ENCODE measurements at regions not wholly inside any gene's neighbourhood (a gene's known extent, or its start where the extent isn't known, plus 50 kb on each side); places are given as distances from the start of the nearest gene placed in this dataset.

- H3K4me3 ChIP-seq = no peak overlapping the region
- DNase-seq (no peak), ATAC-seq (no peak), FAIRE-seq (peak; percentile 53)
- H3K27ac ChIP-seq = no peak overlapping the region
- no peaks in the 10 kb centered on the region for H3K9me3 ChIP-seq
- no peaks in the 10 kb centered on the region for H3K36me3 ChIP-seq
- no peaks in the 10 kb centered on the region for H3K27me3 ChIP-seq
- intact Hi-C loops (cut with DNase I) = no loop called here
- H3K4me1 ChIP-seq = no peaks in the 10 kb centered on the region
- TF ChIP-seq CTCF (IDR thresholded peaks at IDR 0.05) = no peak
Measured at GRCh38 chr3:178428037-178428436, 108.2 kb upstream of the KCNMB2 start.

- no peak for DNase-seq
- no peaks in the 10 kb centered on the region for H3K27me3 ChIP-seq
- FAIRE-seq = no peak
- no peaks in the 10 kb centered on the region for H3K4me1 ChIP-seq
- no peak overlapping the region for H3K27ac ChIP-seq
- ATAC-seq = peak in 2 of 4 donors; percentile 43 to 59
- no peaks in the 10 kb centered on the region for H3K36me3 ChIP-seq
- WGBS, 2 donors = 19% methylated on average over 5 of the region's 5 CpGs
- intact Hi-C loops (cut with DNase I) = loop anchor here in 2 of 3 donors (10.0 kb wide), 1 partner anchor 530 kb away; no protein-coding TSS in a partner anchor
- TF ChIP-seq CTCF (IDR thresholded peaks at IDR 0.05) = no peak
- no peaks in the 10 kb centered on the region for H3K9me3 ChIP-seq
- H3K4me3 ChIP-seq = no peak overlapping the region
Measured at GRCh38 chr3:178434206-178434805, 101.9 kb upstream of the KCNMB2 start.

- no peak for TF ChIP-seq CTCF (IDR thresholded peaks at IDR 0.05)
- intact Hi-C loops (cut with DNase I) = loop anchor here in 2 of 3 donors (10.0 kb wide), 1 partner anchor 529 kb away; no protein-coding TSS in a partner anchor
- Histone ChIP-seq H3K27ac (no peak overlapping the region), H3K9me3 (no peaks in the 10 kb centered on the region), H3K4me1 (no peaks in the 10 kb centered on the region), H3K36me3 (no peaks in the 10 kb centered on the region), H3K4me3 (no peak overlapping the region), H3K27me3 (no peaks in the 10 kb centered on the region)
- 77 to 83% methylated on average over 5 of the region's 5 CpGs for WGBS, 2 donors
- ATAC-seq = no peak
- DNase-seq = no peak
- FAIRE-seq = no peak
Measured at GRCh38 chr3:178435575-178435974, 100.7 kb upstream of the KCNMB2 start.

- H3K4me1 ChIP-seq = no peaks in the 10 kb centered on the region
- DNase-seq (no peak), ATAC-seq (peak; percentile 46 to 70 (median 62)), FAIRE-seq (no peak)
- no peaks in the 10 kb centered on the region for H3K36me3 ChIP-seq
- WGBS, 2 donors = 26 to 31% methylated on average over 3 of the region's 3 CpGs
- H3K27ac ChIP-seq = no peak overlapping the region
- H3K9me3 ChIP-seq = no peaks in the 10 kb centered on the region
- H3K4me3 ChIP-seq = no peak overlapping the region
- no peaks in the 10 kb centered on the region for H3K27me3 ChIP-seq
- intact Hi-C loops (cut with DNase I) = loop anchor here in 2 of 3 donors (10.0 kb wide), 1 partner anchor 528 kb away; no protein-coding TSS in a partner anchor
- peak in 3 of 4 donors; percentile 41 to 56 (median 43) for TF ChIP-seq CTCF (IDR thresholded peaks at IDR 0.05)
Measured at GRCh38 chr3:178436773-178437172, 99.5 kb upstream of the KCNMB2 start.

GRCh38 chr3:178437236-178437635 lies 99.0 kb upstream of the KCNMB2 start:
- Histone ChIP-seq H3K36me3 (no peaks in the 10 kb centered on the region), H3K27ac (no peak overlapping the region), H3K4me3 (no peak overlapping the region), H3K9me3 (no peaks in the 10 kb centered on the region), H3K4me1 (no peaks in the 10 kb centered on the region), H3K27me3 (no peaks in the 10 kb centered on the region)
- intact Hi-C loops (cut with DNase I) = loop anchor here in 2 of 3 donors (10.0 kb wide), 1 partner anchor 528 kb away; no protein-coding TSS in a partner anchor
- FAIRE-seq = no peak
- no peak for TF ChIP-seq CTCF (IDR thresholded peaks at IDR 0.05)
- no peak for DNase-seq
- 77 to 78% methylated on average over 5 of the region's 5 CpGs for WGBS, 2 donors
- ATAC-seq = no peak

Data from pancreas (tissue), 10 donors.